H1 (cell line): ENCODE measurements at regions not wholly inside any gene's neighbourhood (a gene's known extent, or its start where the extent isn't known, plus 50 kb on each side); places are given as distances from the start of the nearest gene placed in this dataset.

Experiments used
- CBX5 ChIP-seq: fragments of 300-800, 300-1000 bp; sonication (generic); IDR thresholded peaks from 2 replicates; pipeline ENCODE4 v1.7.1; 2016; ENCODE audit warnings: antibody characterized with exemption, low read length, low read depth
- KDM5A ChIP-seq: fragments of 200-600 bp; IDR thresholded peaks from 2 replicates; pipeline ENCODE4 v1.7.1; 2012; ENCODE audit warnings: mild to moderate bottlenecking, low read length, inconsistent platforms, mixed read lengths
- MAFK ChIP-seq: IDR thresholded peaks from 2 replicates; pipeline ENCODE4 v1.6.1; 2012; ENCODE audit warnings: low read depth, mild to moderate bottlenecking, improper control_type of control experiment, low read length
- POU5F1 ChIP-seq: IDR thresholded peaks from 2 replicates; pipeline ENCODE4 v1.6.1; 2011; ENCODE audit warnings: low read depth, mild to moderate bottlenecking, low read length, moderate library complexity
- RAD21 ChIP-seq, 2 experiments: IDR thresholded peaks in 1 of 2; conservative IDR thresholded peaks in 1 of 2; 2 replicates each; pipeline ENCODE4 v1.6.1; 2011; ENCODE audit warnings: low read depth in 2 of 2, low read length in 2 of 2, improper control_type of control experiment in 1 of 2, inconsistent platforms in 1 of 2, mild to moderate bottlenecking in 1 of 2, moderate library complexity in 1 of 2
- RFX5 ChIP-seq: IDR thresholded peaks from 2 replicates; pipeline ENCODE4 v1.6.1; 2011; ENCODE audit warnings: low read depth, low read length, improper control_type of control experiment, borderline replicate concordance
- SIRT6 ChIP-seq: IDR thresholded peaks from one replicate; pipeline ENCODE4 v1.7.1; 2012; ENCODE audit warnings: low read length, inconsistent platforms
- SP2 ChIP-seq: IDR thresholded peaks from 2 replicates; pipeline ENCODE4 v1.6.1; 2012; ENCODE audit warnings: mild to moderate bottlenecking, low read length, inconsistent platforms
- SRF ChIP-seq: IDR thresholded peaks from 2 replicates; pipeline ENCODE4 v1.6.1; 2011; ENCODE audit warnings: mild to moderate bottlenecking, low read depth, low read length, moderate library complexity
- TBP ChIP-seq: IDR thresholded peaks from 2 replicates; pipeline ENCODE4 v1.6.1; 2011; ENCODE audit warnings: low read depth, low read length, improper control_type of control experiment
- TF ChIP-seq, protein P1 (sequence below): fragments of 300-600 bp; sonication (generic); IDR thresholded peaks from 2 replicates; pipeline ENCODE4 v1.7.1; 2012; ENCODE audit warnings: low read length, moderate library complexity, mild to moderate bottlenecking, inconsistent platforms; ENCODE audit not compliant: insufficient replicate concordance
- TF ChIP-seq, protein P2 (sequence below): IDR thresholded peaks from 2 replicates; pipeline ENCODE4 v1.6.1; 2012; ENCODE audit warnings: inconsistent platforms

DNA sequence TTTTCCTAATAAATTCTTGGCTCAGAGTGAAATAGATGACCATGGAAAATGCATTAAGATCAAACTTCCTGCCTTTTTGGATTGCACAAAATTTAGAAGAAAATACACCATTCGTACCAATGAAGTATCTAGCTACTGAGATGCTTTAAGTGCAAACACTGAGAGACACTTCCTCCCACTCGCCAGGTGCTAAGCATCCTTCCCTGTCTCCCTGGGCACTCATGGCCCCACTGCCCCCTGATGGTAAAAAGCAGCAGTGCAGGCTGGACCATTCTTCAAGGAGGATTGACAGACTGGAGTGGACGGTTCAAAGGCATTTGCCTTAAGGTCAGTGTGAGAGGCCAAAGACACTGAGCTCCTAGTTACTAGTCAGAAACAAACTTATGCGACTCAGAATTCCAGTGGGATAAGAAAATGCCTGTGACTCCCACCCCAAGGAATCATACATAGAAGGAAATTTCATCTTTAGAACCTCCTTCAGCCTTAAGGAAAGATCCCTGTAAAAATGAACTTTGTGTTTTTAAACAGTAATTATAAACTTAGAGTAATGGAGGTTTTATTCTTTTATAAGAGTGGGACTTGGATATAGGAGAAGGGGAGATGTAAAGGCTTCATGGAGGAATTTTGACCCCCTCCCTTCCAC is 86.0 kb upstream of the SLC30A5 start (continued):
- TF ChIP-seq, protein P1, sequence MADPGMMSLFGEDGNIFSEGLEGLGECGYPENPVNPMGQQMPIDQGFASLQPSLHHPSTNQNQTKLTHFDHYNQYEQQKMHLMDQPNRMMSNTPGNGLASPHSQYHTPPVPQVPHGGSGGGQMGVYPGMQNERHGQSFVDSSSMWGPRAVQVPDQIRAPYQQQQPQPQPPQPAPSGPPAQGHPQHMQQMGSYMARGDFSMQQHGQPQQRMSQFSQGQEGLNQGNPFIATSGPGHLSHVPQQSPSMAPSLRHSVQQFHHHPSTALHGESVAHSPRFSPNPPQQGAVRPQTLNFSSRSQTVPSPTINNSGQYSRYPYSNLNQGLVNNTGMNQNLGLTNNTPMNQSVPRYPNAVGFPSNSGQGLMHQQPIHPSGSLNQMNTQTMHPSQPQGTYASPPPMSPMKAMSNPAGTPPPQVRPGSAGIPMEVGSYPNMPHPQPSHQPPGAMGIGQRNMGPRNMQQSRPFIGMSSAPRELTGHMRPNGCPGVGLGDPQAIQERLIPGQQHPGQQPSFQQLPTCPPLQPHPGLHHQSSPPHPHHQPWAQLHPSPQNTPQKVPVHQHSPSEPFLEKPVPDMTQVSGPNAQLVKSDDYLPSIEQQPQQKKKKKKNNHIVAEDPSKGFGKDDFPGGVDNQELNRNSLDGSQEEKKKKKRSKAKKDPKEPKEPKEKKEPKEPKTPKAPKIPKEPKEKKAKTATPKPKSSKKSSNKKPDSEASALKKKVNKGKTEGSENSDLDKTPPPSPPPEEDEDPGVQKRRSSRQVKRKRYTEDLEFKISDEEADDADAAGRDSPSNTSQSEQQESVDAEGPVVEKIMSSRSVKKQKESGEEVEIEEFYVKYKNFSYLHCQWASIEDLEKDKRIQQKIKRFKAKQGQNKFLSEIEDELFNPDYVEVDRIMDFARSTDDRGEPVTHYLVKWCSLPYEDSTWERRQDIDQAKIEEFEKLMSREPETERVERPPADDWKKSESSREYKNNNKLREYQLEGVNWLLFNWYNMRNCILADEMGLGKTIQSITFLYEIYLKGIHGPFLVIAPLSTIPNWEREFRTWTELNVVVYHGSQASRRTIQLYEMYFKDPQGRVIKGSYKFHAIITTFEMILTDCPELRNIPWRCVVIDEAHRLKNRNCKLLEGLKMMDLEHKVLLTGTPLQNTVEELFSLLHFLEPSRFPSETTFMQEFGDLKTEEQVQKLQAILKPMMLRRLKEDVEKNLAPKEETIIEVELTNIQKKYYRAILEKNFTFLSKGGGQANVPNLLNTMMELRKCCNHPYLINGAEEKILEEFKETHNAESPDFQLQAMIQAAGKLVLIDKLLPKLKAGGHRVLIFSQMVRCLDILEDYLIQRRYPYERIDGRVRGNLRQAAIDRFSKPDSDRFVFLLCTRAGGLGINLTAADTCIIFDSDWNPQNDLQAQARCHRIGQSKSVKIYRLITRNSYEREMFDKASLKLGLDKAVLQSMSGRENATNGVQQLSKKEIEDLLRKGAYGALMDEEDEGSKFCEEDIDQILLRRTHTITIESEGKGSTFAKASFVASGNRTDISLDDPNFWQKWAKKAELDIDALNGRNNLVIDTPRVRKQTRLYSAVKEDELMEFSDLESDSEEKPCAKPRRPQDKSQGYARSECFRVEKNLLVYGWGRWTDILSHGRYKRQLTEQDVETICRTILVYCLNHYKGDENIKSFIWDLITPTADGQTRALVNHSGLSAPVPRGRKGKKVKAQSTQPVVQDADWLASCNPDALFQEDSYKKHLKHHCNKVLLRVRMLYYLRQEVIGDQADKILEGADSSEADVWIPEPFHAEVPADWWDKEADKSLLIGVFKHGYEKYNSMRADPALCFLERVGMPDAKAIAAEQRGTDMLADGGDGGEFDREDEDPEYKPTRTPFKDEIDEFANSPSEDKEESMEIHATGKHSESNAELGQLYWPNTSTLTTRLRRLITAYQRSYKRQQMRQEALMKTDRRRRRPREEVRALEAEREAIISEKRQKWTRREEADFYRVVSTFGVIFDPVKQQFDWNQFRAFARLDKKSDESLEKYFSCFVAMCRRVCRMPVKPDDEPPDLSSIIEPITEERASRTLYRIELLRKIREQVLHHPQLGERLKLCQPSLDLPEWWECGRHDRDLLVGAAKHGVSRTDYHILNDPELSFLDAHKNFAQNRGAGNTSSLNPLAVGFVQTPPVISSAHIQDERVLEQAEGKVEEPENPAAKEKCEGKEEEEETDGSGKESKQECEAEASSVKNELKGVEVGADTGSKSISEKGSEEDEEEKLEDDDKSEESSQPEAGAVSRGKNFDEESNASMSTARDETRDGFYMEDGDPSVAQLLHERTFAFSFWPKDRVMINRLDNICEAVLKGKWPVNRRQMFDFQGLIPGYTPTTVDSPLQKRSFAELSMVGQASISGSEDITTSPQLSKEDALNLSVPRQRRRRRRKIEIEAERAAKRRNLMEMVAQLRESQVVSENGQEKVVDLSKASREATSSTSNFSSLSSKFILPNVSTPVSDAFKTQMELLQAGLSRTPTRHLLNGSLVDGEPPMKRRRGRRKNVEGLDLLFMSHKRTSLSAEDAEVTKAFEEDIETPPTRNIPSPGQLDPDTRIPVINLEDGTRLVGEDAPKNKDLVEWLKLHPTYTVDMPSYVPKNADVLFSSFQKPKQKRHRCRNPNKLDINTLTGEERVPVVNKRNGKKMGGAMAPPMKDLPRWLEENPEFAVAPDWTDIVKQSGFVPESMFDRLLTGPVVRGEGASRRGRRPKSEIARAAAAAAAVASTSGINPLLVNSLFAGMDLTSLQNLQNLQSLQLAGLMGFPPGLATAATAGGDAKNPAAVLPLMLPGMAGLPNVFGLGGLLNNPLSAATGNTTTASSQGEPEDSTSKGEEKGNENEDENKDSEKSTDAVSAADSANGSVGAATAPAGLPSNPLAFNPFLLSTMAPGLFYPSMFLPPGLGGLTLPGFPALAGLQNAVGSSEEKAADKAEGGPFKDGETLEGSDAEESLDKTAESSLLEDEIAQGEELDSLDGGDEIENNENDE, result no peak
- no peak for TF ChIP-seq TBP
- no peak for TF ChIP-seq MAFK
- TF ChIP-seq, protein P2, sequence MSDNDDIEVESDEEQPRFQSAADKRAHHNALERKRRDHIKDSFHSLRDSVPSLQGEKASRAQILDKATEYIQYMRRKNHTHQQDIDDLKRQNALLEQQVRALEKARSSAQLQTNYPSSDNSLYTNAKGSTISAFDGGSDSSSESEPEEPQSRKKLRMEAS, result no peak
- TF ChIP-seq SIRT6, result no peak
- TF ChIP-seq RAD21 (IDR thresholded peaks at IDR 0.05 in 1 of 2, conservative IDR thresholded peaks at IDR 0.05 in 1 of 2; ENCODE audit: low read depth in 2 of 2, low read length in 2 of 2), result peak; percentile 95 to 98
- no peak for TF ChIP-seq CBX5
- TF ChIP-seq RFX5, result no peak
- TF ChIP-seq SRF, result no peak
- no peak for TF ChIP-seq KDM5A
- no peak for TF ChIP-seq SP2
- TF ChIP-seq POU5F1, result no peak
